PC-3 (cell line): ENCODE measurements at regions not wholly inside any gene's neighbourhood (a gene's known extent, or its start where the extent isn't known, plus 50 kb on each side); places are given as distances from the start of the nearest gene placed in this dataset.

Experiments used
- ATAC-seq: fragments of 200-7000 bp; cut with Tn5 transposase; 2 replicates; pipeline ENCODE4 v1.9.1; 2020; ENCODE audit warnings: mild to moderate bottlenecking, moderate library complexity
- BruUV-seq: library from RNA; stranded (reverse); fragments of 400-500 nt; replicated peaks from 2 replicates; lab custom pipeline; 2021; lab: Mats Ljungman, UMichigan
- CTCF ChIA-PET: fragments of 300-600 bp; sonication (Branson Sonifier 250); formaldehyde crosslinking; loops from one replicate; lab custom pipeline; 2022; ENCODE audit warnings: antibody characterized with exemption; lab: Charles Lee
- POLR2A ChIA-PET: fragments of 300-600 bp; sonication (Branson Sonifier 250); formaldehyde crosslinking; loops from one replicate; lab custom pipeline; 2022; ENCODE audit warnings: antibody characterized with exemption; ENCODE audit not compliant: unreplicated experiment; lab: Charles Lee
- DNase-seq: peaks from one replicate; pipeline ENCODE4 v3.0.0-alpha.2; 2015
- H2AFZ ChIP-seq: fragments of 300-600 bp; sonication (generic); 2 replicates; pipeline ENCODE4 v1.6.0; 2016; ENCODE audit warnings: antibody characterized with exemption, low read length
- H3F3A ChIP-seq: fragments of 300-600 bp; sonication (generic); one replicate; pipeline ENCODE4 v1.6.0; 2017; ENCODE audit warnings: antibody characterized with exemption, low read length, control low read depth, mild to moderate bottlenecking; ENCODE audit not compliant: unreplicated experiment
- H3K27ac ChIP-seq: fragments of 300-600 bp; sonication (generic); 2 replicates; pipeline ENCODE4 v1.5.1; 2016; ENCODE audit warnings: mild to moderate bottlenecking, low read length
- H3K27me3 ChIP-seq: fragments of 300-600 bp; sonication (generic); 2 replicates; pipeline ENCODE4 v1.6.1; 2016; ENCODE audit warnings: low read length, mixed read lengths
- H3K36me3 ChIP-seq: fragments of 300-600 bp; sonication (generic); 2 replicates; pipeline ENCODE4 v1.6.1; 2016; ENCODE audit warnings: low read depth, mixed run types, low read length, mixed read lengths
- H3K4me1 ChIP-seq: fragments of 300-600 bp; sonication (generic); 2 replicates; pipeline ENCODE4 v1.5.1; 2016; ENCODE audit warnings: low read length; ENCODE audit not compliant: insufficient read depth
- H3K4me2 ChIP-seq: fragments of 300-600 bp; sonication (generic); 2 replicates; pipeline ENCODE4 v1.6.0; 2016; ENCODE audit warnings: low read length
- H3K4me3 ChIP-seq: fragments of 300-600 bp; sonication (generic); 2 replicates; pipeline ENCODE4 v1.5.1; 2016; ENCODE audit warnings: mild to moderate bottlenecking, low read length, mixed read lengths
- H3K79me2 ChIP-seq: fragments of 300-600 bp; sonication (generic); 2 replicates; pipeline ENCODE4 v1.6.1; 2017; ENCODE audit warnings: low read length, mixed read lengths
- H3K9ac ChIP-seq: fragments of 300-600 bp; sonication (generic); 2 replicates; pipeline ENCODE4 v1.6.0; 2016; ENCODE audit warnings: mild to moderate bottlenecking, low read length
- H3K9me2 ChIP-seq: fragments of 300-600 bp; sonication (generic); replicated peaks from 2 replicates; pipeline ENCODE4 v1.6.1; 2016; ENCODE audit warnings: mixed run types, low read length, mixed read lengths
- H3K9me3 ChIP-seq: fragments of 300-600 bp; sonication (generic); 2 replicates; pipeline ENCODE4 v1.6.1; 2016; ENCODE audit warnings: low read length, mixed read lengths
- H4K20me1 ChIP-seq: fragments of 300-600 bp; sonication (generic); 2 replicates; pipeline ENCODE4 v1.6.1; 2016; ENCODE audit warnings: low read length, mixed read lengths
- CTCF ChIP-seq: fragments of 300-600 bp; sonication (generic); conservative IDR thresholded peaks from 2 replicates; pipeline ENCODE4 v1.5.1; 2017; ENCODE audit warnings: antibody characterized with exemption, low read depth, mild to moderate bottlenecking, low read length
- EZH2 ChIP-seq: fragments of 300-600 bp; sonication (generic); IDR thresholded peaks from one replicate; pipeline ENCODE4 v1.6.1; 2017; ENCODE audit warnings: antibody characterized with exemption, mild to moderate bottlenecking, low read length; ENCODE audit not compliant: unreplicated experiment
- EZH2phosphoT487 ChIP-seq: fragments of 300-600 bp; sonication (generic); IDR thresholded peaks from 2 replicates; pipeline ENCODE4 v1.6.1; 2018; ENCODE audit warnings: mild to moderate bottlenecking, antibody characterized with exemption, low read length, borderline replicate concordance
- intact Hi-C: fragments of 100-400 bp; cut with micrococcal nuclease; formaldehyde crosslinking; loops from 2 replicates; pipeline ENCODE4 v1.9.0; 2023

- DNase-seq (no peak), ATAC-seq (no peak)
- H3K27me3 ChIP-seq, result no peaks in the 10 kb centered on the region
- no peaks in the 10 kb centered on the region for H3K36me3 ChIP-seq
- ChIA-PET CTCF (no interaction called here), POLR2A (no interaction called here)
- H3K4me1 ChIP-seq, result no peaks in the 10 kb centered on the region
- no peak overlapping the region for H3K4me3 ChIP-seq
- H3F3A ChIP-seq, result no peaks in the 10 kb centered on the region
- intact Hi-C loops, result no loop called here
- no peaks in the 10 kb centered on the region for H4K20me1 ChIP-seq
- TF ChIP-seq CTCF (no peak), EZH2phosphoT487 (no peak), EZH2 (no peak)
- no TSS peak for BruUV-seq
- H3K9me2 ChIP-seq, result no peaks in the 10 kb centered on the region
- no peak overlapping the region for H3K27ac ChIP-seq
- H3K4me2 ChIP-seq, result no peak overlapping the region
- no peaks in the 10 kb centered on the region for H3K79me2 ChIP-seq
- no peak overlapping the region for H2AFZ ChIP-seq
- H3K9ac ChIP-seq, result no peak overlapping the region
- H3K9me3 ChIP-seq, result no peaks in the 10 kb centered on the region
Measured at GRCh38 chr4:107315584-107315983, 279.5 kb upstream of the DKK2 start.

GRCh38 chr4:107314156-107314555 lies 278.0 kb upstream of the DKK2 start:
- H3K9me3 ChIP-seq, result no peaks in the 10 kb centered on the region
- ChIA-PET POLR2A (no interaction called here), CTCF (no interaction called here)
- no peak overlapping the region for H3K4me2 ChIP-seq
- no peak overlapping the region for H2AFZ ChIP-seq
- ATAC-seq (no peak), DNase-seq (peak; percentile 12)
- H4K20me1 ChIP-seq, result no peaks in the 10 kb centered on the region
- H3K27ac ChIP-seq, result no peak overlapping the region
- no peak for TF ChIP-seq EZH2phosphoT487
- no peak for TF ChIP-seq CTCF
- TF ChIP-seq EZH2, result no peak
- no peaks in the 10 kb centered on the region for H3K79me2 ChIP-seq
- no peak overlapping the region for H3K9ac ChIP-seq
- H3K27me3 ChIP-seq, result no peaks in the 10 kb centered on the region
- no peak overlapping the region for H3K4me3 ChIP-seq
- intact Hi-C loops, result no loop called here
- no peaks in the 10 kb centered on the region for H3F3A ChIP-seq
- H3K9me2 ChIP-seq, result no peaks in the 10 kb centered on the region
- BruUV-seq, result no TSS peak
- no peaks in the 10 kb centered on the region for H3K36me3 ChIP-seq
- H3K4me1 ChIP-seq, result no peaks in the 10 kb centered on the region

GRCh38 chr4:107312366-107312765 lies 276.3 kb upstream of the DKK2 start:
- BruUV-seq, result no TSS peak

More at GRCh38 chr4:107312366-107312765, 276.3 kb upstream of the DKK2 start:
- H3K36me3 ChIP-seq, result no peaks in the 10 kb centered on the region
- H3K27me3 ChIP-seq, result no peaks in the 10 kb centered on the region
- H3K4me2 ChIP-seq, result no peak overlapping the region
- no peak for ATAC-seq
- no peaks in the 10 kb centered on the region for H4K20me1 ChIP-seq
- H3F3A ChIP-seq, result no peaks in the 10 kb centered on the region
- H3K4me3 ChIP-seq, result no peak overlapping the region
- H3K9me2 ChIP-seq, result no peaks in the 10 kb centered on the region
- no peak for TF ChIP-seq EZH2
- TF ChIP-seq EZH2phosphoT487, result no peak
- TF ChIP-seq CTCF, result no peak
- no peaks in the 10 kb centered on the region for H3K4me1 ChIP-seq
- intact Hi-C loops, result no loop called here
- DNase-seq, result no peak
- CTCF ChIA-PET, result no interaction called here
- no peak overlapping the region for H3K27ac ChIP-seq
- H3K9ac ChIP-seq, result no peak overlapping the region
- no peak overlapping the region for H2AFZ ChIP-seq
- POLR2A ChIA-PET, result no interaction called here
- no peaks in the 10 kb centered on the region for H3K9me3 ChIP-seq
- H3K79me2 ChIP-seq, result no peaks in the 10 kb centered on the region
